IMR-90 (cell line): ENCODE measurements at regions not wholly inside any gene's neighbourhood (a gene's known extent, or its start where the extent isn't known, plus 50 kb on each side); places are given as distances from the start of the nearest gene placed in this dataset.

ENCODE experiments used
- BHLHE40 ChIP-seq: fragments of 150-350 bp; IDR thresholded peaks from 2 replicates; pipeline ENCODE4 v1.6.1; 2016; ENCODE audit warnings: mild to moderate bottlenecking, low read depth, low read length
- RAD21 ChIP-seq: IDR thresholded peaks from 2 replicates; pipeline ENCODE4 v1.6.1; 2012; ENCODE audit warnings: low read length, improper control_type of control experiment
- TF ChIP-seq, protein P1 (sequence below): conservative IDR thresholded peaks from 2 replicates; pipeline ENCODE4 v1.5.1; 2012; ENCODE audit warnings: mild to moderate bottlenecking, low read depth, low read length, improper control_type of control experiment

DNA sequence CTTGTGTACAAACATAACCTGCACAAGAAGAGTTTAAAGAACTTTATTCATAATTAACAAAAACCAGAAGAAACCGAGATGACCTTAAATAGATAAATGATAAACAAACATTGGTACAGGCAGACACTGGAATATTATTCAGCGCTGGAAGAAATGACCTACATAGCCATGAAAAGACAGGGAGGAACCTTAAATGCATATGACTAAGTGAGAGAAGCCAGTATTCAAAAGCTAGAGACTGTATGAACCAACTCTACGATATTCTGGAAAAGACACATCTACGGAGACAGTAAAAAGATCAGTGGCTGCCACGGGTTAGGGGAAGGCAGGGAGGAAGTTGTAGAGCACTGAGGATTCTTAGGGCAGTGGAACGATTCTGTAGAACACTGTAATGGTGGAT is 333.8 kb upstream of the AKR1E2 start:
- TF ChIP-seq, protein P1, sequence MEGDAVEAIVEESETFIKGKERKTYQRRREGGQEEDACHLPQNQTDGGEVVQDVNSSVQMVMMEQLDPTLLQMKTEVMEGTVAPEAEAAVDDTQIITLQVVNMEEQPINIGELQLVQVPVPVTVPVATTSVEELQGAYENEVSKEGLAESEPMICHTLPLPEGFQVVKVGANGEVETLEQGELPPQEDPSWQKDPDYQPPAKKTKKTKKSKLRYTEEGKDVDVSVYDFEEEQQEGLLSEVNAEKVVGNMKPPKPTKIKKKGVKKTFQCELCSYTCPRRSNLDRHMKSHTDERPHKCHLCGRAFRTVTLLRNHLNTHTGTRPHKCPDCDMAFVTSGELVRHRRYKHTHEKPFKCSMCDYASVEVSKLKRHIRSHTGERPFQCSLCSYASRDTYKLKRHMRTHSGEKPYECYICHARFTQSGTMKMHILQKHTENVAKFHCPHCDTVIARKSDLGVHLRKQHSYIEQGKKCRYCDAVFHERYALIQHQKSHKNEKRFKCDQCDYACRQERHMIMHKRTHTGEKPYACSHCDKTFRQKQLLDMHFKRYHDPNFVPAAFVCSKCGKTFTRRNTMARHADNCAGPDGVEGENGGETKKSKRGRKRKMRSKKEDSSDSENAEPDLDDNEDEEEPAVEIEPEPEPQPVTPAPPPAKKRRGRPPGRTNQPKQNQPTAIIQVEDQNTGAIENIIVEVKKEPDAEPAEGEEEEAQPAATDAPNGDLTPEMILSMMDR: no peak
- TF ChIP-seq BHLHE40 (no peak), RAD21 (no peak)
